GM18861 (cell line): ENCODE measurements at regions not wholly inside any gene's neighbourhood (a gene's known extent, or its start where the extent isn't known, plus 50 kb on each side); places are given as distances from the start of the nearest gene placed in this dataset.
A peak's percentile ranks its signal among the peaks of the same experiment; 100 is the strongest.

Experiments used
- ATAC-seq: cut with Tn5 transposase; IDR thresholded peaks from one replicate; pipeline ENCODE4 v1.9.1; 2021; ENCODE audit not compliant: unreplicated experiment

DNA sequence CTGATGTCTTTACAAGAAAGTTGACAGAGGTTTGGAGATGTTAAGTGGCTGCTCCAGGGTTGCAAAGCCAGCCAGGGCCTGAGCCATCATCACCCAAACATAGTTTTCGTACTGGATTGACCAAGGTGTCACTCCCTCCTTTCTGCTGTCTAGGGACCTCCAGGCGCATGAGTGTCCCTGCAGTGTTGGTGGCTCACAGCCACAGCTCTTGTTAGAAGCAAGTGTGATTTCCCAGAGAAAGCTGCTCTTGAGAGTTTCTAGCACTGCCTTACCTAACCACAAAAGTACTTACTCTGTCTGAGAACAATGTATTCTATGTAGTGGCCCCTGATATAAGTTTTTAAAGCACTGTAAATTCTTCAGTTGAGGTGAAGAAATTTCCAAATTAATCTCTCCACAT, 144.1 kb downstream of the SOX2 start:
- ATAC-seq: no peak

DNA sequence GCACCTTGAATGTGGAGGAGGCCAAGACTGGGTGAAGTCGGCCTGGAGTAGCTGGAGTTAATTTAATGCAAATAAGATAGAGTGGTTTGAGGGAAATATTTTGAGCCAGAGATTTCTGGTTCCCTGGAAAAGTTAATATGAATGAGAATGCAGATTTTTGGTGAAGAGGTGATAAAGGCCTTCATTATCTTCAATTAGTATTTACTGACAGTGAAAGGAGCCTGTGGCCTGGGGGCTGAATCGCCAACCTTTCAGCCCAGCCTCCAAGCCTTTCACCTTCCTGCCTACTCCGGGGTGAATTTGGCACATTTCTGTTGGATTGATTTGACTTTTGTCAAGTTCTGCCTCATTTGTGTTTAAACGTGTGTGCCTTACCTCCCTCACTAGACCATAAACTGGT, 147.8 kb downstream of the SOX2 start:
- ATAC-seq: no peak

DNA sequence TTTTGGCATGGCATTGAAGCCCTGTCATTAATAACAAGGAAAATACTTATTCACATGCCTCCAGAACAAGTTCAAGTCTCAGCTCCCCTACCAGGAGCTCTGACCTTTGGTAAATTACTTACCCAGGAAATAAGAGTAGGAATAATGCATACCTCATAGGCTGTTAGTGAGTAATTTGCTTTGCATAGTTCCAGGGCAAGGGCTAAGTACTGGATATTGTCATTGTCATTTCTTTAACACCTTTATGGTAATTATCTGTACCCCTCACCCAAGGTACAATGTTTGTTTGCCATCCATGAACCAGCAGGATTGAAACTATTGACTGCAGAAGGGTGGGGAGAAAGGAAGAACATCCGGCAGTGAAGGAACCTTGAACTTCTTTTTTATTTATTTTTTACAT, 148.5 kb downstream of the SOX2 start:
- ATAC-seq: no peak

DNA sequence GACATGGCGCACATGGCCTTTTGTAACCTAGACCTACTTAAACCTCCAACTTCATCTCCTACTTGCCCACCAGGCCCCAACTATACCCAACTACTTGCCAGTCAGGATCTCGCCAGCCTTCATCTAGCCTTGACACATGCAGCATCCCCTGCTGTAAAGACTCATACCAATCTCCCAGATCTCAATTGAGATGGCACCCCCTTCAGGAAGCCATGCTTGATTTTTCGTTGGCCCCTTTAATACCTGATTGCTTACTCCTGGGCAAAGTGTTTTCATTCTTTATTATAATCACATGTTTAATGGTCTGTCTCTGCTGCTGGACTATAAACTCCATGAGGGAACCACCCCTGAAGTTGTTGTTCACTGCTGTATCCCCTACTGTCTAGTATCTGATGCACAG, 150.8 kb downstream of the SOX2 start:
- ATAC-seq: no peak

GRCh38 chr3:181868576-181869082, 156.9 kb downstream of the SOX2 start:
- ATAC-seq: no peak

- ATAC-seq: no peak
Observed at GRCh38 chr3:181872887-181873286, 161.2 kb downstream of the SOX2 start.

- no peak for ATAC-seq
Observed at GRCh38 chr3:181879926-181880325, 168.2 kb downstream of the SOX2 start.

DNA sequence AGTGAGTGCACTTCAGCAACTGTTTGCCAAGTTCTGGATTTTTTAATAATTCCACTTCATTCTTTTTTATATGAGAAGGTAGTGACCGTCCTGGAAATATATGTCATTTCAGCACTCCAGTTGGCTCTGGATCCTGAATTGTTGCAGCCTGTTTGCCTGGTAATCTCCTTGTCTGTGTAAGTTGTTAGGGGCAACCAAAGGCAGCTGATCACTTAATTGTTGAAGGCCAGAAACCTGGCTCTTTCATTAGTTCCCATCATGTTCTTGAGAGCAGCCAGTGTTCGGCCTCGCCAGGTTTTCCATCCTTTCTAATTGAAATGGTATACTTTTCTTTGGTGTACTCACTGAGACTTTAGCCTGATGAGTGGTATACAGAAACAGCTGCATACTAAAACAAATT, 168.6 kb downstream of the SOX2 start:
- no peak for ATAC-seq

DNA sequence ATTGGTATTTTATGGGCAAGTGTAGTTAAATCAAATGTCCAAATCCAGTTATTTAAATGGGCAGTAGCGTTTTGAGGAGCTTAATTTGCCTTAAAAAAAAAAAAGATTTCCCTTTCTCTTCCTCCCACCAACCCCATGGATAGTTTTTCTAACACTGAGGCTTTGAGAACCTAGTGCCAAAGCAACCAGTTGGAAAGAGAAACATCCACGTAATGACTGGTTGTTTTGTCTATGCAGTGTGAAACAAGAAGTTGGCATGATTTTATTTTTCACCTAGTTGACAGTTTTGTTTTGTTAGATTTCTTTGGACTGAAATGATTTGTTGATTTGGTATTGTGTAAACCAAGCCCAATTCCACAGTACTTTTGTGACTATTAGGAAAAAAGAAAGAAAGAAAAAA, 170.0 kb downstream of the SOX2 start:
- ATAC-seq: no peak

DNA sequence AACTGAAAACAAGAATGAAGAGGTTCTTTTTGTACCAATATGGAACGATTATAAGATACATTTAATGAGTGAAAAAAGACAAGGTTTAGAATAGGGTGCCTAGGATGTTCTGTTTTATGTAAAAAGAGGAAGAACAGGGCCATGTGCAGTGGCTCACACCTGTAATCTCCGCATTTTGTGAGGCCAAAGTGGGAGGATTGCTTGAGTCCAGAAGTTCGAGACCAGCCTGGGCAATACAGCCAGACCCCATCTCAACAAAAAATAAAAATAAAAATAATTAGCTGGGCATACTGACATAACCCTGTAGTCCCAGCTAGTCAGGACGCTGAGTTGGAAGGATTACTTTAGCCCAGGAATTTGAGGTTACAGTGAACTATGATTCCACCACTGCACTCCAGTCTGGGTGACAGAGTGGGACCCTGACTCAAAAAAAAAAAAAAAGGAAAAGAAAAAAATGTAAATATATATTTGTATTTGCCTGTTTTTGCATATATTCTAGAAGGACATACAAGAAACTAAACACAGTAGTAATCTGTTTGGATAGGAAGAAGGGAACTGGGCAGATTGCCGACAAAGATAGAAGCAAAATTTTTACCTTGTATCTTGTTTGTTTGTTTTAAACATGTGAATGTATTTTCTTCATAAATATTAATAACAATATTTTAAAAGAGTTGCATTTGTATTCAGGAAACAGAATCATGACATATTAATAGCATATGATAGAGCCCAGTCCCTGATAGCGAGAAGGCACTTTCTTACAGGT, 174.3 kb downstream of the SOX2 start:
- no peak for ATAC-seq

DNA sequence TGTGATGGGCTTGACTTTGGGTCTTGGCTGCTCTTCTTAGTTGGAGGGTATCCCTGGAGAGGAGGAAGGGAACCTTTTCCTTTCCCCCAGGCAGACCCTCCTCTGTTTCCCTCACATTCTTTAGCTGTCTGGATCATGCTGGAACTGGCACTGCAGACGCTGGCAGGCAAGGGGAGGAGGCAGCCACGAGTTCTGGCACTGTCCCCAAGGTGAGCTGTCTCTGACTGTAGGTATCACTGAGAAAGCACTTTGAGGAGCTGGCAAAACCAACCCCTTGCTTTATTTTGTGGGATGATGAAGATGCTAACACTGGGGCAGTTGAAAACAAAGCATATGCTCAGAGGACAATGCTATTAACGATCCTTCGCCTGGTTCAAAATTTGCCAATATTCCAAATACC, 175.0 kb downstream of the SOX2 start:
- ATAC-seq: no peak

DNA sequence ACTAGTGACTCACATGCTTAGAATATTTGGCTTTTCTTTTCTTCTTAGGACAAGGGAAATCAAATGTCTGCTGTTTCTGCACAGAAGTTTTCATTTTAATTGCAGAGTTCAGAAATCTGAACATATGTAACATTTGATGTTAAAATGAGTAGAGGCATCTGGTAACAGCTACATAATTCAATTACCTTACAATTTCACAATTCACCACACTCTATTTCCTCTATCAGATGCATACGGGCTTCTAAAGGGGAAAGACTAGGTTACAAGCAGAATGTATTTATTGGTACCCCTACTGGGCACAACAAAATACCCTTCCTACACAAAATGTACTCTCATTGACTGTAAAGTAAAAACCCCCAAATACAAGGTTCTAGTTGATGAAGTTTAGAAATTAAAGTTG, 176.0 kb downstream of the SOX2 start:
- no peak for ATAC-seq

- ATAC-seq: no peak
Observed at GRCh38 chr3:181888234-181888633, 176.5 kb downstream of the SOX2 start.

DNA sequence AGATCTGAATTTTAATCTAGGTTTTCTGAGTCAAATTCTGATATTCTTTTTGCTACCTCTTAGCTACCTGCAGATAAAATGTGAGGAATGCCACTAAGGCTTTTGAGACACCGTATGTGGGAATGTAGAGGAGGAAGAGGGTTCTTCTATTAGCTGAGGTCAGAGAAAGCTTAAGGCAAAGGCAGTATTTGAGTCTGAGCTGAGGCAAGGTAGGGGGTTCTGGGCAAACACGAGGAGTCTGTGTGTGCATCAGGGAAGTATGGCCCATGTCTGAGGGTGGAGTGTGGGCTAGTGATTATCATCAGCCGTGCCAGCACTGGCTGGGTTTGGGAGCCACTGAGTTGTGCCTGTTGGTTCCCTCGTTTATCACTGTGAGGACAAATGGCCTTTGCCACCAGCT, 181.1 kb downstream of the SOX2 start:
- no peak for ATAC-seq

DNA sequence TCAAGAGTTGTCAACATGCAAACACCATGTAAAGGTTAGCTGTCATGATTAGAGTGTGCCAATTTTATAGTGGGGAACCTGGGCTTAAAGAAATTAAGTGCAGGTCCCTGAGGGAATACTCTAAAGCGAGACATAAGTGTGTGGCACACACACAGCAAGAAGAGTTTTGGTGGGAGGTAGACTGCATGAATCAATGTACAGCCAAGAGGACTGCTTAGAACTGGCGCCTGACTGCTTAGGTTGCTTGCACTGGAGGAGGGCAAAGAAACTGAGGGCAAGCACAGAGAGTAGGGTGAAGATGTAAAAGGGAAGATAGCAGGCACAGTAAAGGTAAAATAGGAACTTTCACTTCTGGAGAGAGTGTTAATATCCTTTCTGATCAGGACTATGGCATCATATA, 184.9 kb downstream of the SOX2 start:
- no peak for ATAC-seq

GRCh38 chr3:181899702-181900101, 188.0 kb downstream of the SOX2 start:
- ATAC-seq: no peak

GRCh38 chr3:181901626-181902025, 189.9 kb downstream of the SOX2 start:
- no peak for ATAC-seq

GRCh38 chr3:181906338-181906737, 194.6 kb downstream of the SOX2 start:
- peak; percentile 51 for ATAC-seq

- no peak for ATAC-seq
Observed at GRCh38 chr3:181909241-181909640, 197.5 kb downstream of the SOX2 start.

DNA sequence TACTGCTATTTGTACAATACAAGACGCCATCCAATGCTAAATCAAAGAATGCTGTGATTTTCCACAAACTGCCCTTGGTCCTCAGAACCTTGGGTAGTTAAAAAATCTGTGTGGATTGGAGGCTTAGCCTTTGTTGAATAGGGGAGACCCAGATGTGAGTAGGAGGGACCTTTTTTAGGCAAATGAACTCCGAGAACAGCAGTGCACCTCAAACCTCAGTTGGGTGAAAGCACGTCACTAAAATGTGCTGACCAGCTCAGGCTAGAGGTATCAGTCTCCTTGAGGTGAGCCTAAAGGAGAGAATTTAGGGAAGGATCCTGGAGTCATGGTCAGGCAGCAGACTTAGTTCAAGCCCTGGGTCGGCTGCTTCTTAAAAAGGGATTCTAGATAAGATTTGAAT, 200.7 kb downstream of the SOX2 start:
- no peak for ATAC-seq

DNA sequence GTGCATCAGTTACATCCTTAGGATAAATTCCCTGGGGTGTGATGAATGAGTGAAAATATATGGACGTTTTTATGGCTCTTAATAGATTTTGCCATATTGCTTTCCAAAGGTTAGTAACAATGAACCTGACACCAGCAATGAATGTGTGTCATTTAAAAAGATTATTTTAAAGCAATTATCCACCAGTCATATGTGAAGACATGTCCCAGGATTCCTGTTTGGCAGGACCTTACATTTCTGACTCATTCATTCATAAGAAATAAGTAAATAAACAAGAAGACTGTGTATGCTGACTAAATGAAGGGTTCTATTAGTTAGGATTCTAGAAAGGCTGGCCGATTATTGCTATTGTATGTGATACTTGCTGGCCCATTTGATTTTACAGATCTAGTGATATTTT, 201.5 kb downstream of the SOX2 start:
- no peak for ATAC-seq

- no peak for ATAC-seq
Observed at GRCh38 chr3:181915551-181915950, 203.8 kb downstream of the SOX2 start.

- ATAC-seq: no peak
Observed at GRCh38 chr3:181916013-181916412, 204.3 kb downstream of the SOX2 start.
